ENCODE measurements at regions not wholly inside any gene's neighbourhood (a gene's known extent, or its start where the extent isn't known, plus 50 kb on each side); places are given as distances from the start of the nearest gene placed in this dataset.

DNA sequence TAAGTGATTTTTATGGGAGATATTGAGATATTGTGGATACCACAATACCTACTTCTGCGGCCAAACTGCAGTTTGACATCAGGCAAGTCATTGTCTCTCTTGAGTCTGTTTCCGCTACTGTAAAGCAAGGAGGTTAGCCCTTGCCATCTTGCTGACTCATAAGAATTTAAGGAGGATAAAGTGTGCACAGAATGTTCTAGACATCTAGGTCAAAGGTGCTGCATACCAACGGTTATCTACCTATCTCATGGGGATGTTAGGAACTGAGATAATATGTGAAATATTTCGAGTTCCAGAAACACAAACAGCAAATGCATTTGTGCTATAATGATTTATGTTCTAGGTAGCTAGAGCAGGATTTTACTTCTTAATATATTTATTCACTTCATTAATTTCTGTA, 211.5 kb upstream of the NR3C2 start:
- TF ChIP-seq, protein P1, sequence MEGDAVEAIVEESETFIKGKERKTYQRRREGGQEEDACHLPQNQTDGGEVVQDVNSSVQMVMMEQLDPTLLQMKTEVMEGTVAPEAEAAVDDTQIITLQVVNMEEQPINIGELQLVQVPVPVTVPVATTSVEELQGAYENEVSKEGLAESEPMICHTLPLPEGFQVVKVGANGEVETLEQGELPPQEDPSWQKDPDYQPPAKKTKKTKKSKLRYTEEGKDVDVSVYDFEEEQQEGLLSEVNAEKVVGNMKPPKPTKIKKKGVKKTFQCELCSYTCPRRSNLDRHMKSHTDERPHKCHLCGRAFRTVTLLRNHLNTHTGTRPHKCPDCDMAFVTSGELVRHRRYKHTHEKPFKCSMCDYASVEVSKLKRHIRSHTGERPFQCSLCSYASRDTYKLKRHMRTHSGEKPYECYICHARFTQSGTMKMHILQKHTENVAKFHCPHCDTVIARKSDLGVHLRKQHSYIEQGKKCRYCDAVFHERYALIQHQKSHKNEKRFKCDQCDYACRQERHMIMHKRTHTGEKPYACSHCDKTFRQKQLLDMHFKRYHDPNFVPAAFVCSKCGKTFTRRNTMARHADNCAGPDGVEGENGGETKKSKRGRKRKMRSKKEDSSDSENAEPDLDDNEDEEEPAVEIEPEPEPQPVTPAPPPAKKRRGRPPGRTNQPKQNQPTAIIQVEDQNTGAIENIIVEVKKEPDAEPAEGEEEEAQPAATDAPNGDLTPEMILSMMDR (IDR thresholded peaks at IDR 0.05), result no peak
- no peak for TF ChIP-seq POLR2A (IDR thresholded peaks at IDR 0.05)
